Natural killer cell (primary cell): ENCODE measurements at regions not wholly inside any gene's neighbourhood (a gene's known extent, or its start where the extent isn't known, plus 50 kb on each side); places are given as distances from the start of the nearest gene placed in this dataset.

Experiments
- ATAC-seq, 3 donors: fragments of 150-1000 bp in 2 of 3; fragments of 200-7000 bp in 1 of 3; cut with Tn5 transposase; 1 replicate in 1 of 3; 2 replicates in 2 of 3; pipeline ENCODE4 v1.10.0; 2021; ENCODE audit warnings: mild to moderate bottlenecking in 2 of 3, moderate library complexity in 2 of 3
- DNase-seq, 2 donors: peaks; one replicate each; pipeline versions ENCODE4 v3.0.0 to v3.0.0-alpha.2; 2013 to 2021; ENCODE audit warnings: mixed read lengths in 1 of 2
- H3K27ac ChIP-seq: one replicate; pipeline ENCODE4 v1.5.1; 2013; ENCODE audit warnings: mild to moderate bottlenecking, low read length
- H3K27me3 ChIP-seq: one replicate; pipeline ENCODE4 v1.6.1; 2013; ENCODE audit warnings: low read length; ENCODE audit not compliant: control insufficient read depth, insufficient read depth
- H3K36me3 ChIP-seq: one replicate; pipeline ENCODE4 v1.6.1; 2013; ENCODE audit warnings: low read length; ENCODE audit not compliant: control insufficient read depth, insufficient read depth
- H3K4me1 ChIP-seq: one replicate; pipeline ENCODE4 v1.6.1; 2013; ENCODE audit warnings: low read length; ENCODE audit not compliant: control insufficient read depth, insufficient read depth
- H3K4me3 ChIP-seq: one replicate; pipeline ENCODE4 v1.5.1; 2013; ENCODE audit warnings: low read length
- H3K9me3 ChIP-seq: one replicate; pipeline ENCODE4 v1.6.1; 2013; ENCODE audit warnings: low read length; ENCODE audit not compliant: control insufficient read depth, insufficient read depth
- H3K27ac Mint-ChIP-seq, 2 donors: one replicate each; pipeline ENCODE4 v1.8.0; 2022; ENCODE audit warnings: mild to moderate bottlenecking in 2 of 2, mixed read lengths in 2 of 2, moderate library complexity in 1 of 2
- H3K27me3 Mint-ChIP-seq, 2 donors: one replicate each; pipeline ENCODE4 v1.8.0; 2022; ENCODE audit warnings: low read depth in 2 of 2, mixed read lengths in 2 of 2
- H3K36me3 Mint-ChIP-seq: one replicate; pipeline ENCODE4 v1.8.0; 2022; ENCODE audit warnings: mixed read lengths
- H3K4me1 Mint-ChIP-seq, 2 donors: one replicate each; pipeline ENCODE4 v1.8.0; 2022; ENCODE audit warnings: mixed read lengths in 2 of 2
- H3K4me3 Mint-ChIP-seq: one replicate; pipeline ENCODE4 v1.8.0; 2022; ENCODE audit warnings: mild to moderate bottlenecking, moderate library complexity, mixed read lengths
- H3K9me3 Mint-ChIP-seq, 2 donors: one replicate each; pipeline ENCODE4 v1.8.0; 2022; ENCODE audit warnings: mixed read lengths in 2 of 2
- WGBS: methylation state at CpG from one replicate; pipeline ENCODE4 v1.1.7; 2013; ENCODE audit warnings: missing lambda C conversion rate; ENCODE audit not compliant: insufficient coverage; 5-methylcytosine and 5-hydroxymethylcytosine counted together
- intact Hi-C: fragments of 100-400 bp; cut with micrococcal nuclease; formaldehyde crosslinking; loops from one replicate; pipeline ENCODE4 v1.14.2; 2022
- TF ChIP-seq, protein P1 (sequence below): fragments of 200-600 bp; IDR thresholded peaks from one replicate; pipeline ENCODE4 v1.8.0; 2022; ENCODE audit warnings: antibody characterized with exemption

DNA sequence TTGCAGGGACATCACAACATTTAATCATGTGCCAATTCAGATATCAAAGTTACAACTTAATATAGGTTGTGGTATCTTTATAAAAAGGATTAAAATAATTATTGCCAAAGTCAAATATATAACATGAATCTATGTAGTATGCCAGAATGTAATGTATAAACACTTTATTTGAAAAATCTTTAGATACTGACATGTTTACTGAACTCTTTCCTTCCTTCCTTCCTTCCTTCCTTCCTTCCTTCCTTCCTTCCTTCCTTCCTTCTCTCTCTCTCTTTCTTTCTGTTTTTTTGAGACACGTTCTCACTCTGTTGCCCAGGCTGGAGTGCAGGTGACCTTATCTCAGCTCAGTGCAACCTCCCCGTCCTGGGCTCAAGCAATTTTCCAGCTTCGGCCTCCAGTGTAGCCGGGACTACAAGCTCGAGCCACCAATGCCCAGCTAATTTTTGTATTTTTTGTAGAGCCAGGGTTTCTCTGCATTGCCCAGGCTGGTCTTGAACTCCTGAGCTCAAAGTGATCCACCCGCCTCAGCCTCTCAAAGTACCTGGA lies 496.8 kb upstream of the CITED2 start:
- H3K4me3 Mint-ChIP-seq: no peak overlapping the region
- WGBS: 78% methylated on average over 6 of the region's 6 CpGs

GRCh38 chr6:139868576-139868975 lies 494.1 kb upstream of the CITED2 start:
- H3K4me1 Mint-ChIP-seq: no peaks in the 10 kb centered on the region
- no peaks in the 10 kb centered on the region for H3K27me3 Mint-ChIP-seq
- H3K4me3 Mint-ChIP-seq: no peak overlapping the region
- H3K4me3 ChIP-seq: no peak overlapping the region
- H3K9me3 Mint-ChIP-seq: no peaks in the 10 kb centered on the region
- no peaks in the 10 kb centered on the region for H3K36me3 Mint-ChIP-seq
- WGBS: 100% methylated on average over 2 of the region's 2 CpGs
- ATAC-seq (no peak), DNase-seq (no peak)
- no peak overlapping the region for H3K27ac ChIP-seq
- TF ChIP-seq, protein P1, sequence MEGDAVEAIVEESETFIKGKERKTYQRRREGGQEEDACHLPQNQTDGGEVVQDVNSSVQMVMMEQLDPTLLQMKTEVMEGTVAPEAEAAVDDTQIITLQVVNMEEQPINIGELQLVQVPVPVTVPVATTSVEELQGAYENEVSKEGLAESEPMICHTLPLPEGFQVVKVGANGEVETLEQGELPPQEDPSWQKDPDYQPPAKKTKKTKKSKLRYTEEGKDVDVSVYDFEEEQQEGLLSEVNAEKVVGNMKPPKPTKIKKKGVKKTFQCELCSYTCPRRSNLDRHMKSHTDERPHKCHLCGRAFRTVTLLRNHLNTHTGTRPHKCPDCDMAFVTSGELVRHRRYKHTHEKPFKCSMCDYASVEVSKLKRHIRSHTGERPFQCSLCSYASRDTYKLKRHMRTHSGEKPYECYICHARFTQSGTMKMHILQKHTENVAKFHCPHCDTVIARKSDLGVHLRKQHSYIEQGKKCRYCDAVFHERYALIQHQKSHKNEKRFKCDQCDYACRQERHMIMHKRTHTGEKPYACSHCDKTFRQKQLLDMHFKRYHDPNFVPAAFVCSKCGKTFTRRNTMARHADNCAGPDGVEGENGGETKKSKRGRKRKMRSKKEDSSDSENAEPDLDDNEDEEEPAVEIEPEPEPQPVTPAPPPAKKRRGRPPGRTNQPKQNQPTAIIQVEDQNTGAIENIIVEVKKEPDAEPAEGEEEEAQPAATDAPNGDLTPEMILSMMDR: no peak
- no peaks in the 10 kb centered on the region for H3K36me3 ChIP-seq
- H3K27me3 ChIP-seq: no peaks in the 10 kb centered on the region
- intact Hi-C loops: no loop called here
- H3K9me3 ChIP-seq: no peaks in the 10 kb centered on the region
- no peak overlapping the region for H3K27ac Mint-ChIP-seq
- H3K4me1 ChIP-seq: no peaks in the 10 kb centered on the region

More for the DNA sequence above, 496.8 kb upstream of the CITED2 start:
- no peaks in the 10 kb centered on the region for H3K9me3 Mint-ChIP-seq
- TF ChIP-seq, protein P1: no peak
- no peaks in the 10 kb centered on the region for H3K36me3 Mint-ChIP-seq
- DNase-seq (no peak), ATAC-seq (no peak)
- Histone ChIP-seq H3K27ac (no peak overlapping the region), H3K36me3 (no peaks in the 10 kb centered on the region), H3K4me3 (no peak overlapping the region), H3K27me3 (no peaks in the 10 kb centered on the region), H3K4me1 (no peaks in the 10 kb centered on the region), H3K9me3 (no peaks in the 10 kb centered on the region)
- H3K4me1 Mint-ChIP-seq: no peaks in the 10 kb centered on the region
- peaks cover 0 to 4% of the 10 kb centered on the region in 2 donors for H3K27me3 Mint-ChIP-seq
- intact Hi-C loops: no loop called here
- no peak overlapping the region for H3K27ac Mint-ChIP-seq

- TF ChIP-seq, protein P1: no peak
- Mint-ChIP-seq H3K4me3 (no peak overlapping the region), H3K36me3 (no peaks in the 10 kb centered on the region), H3K9me3 (no peaks in the 10 kb centered on the region), H3K27me3 (no peaks in the 10 kb centered on the region), H3K4me1 (no peaks in the 10 kb centered on the region), H3K27ac (no peak overlapping the region)
- Histone ChIP-seq H3K4me1 (no peaks in the 10 kb centered on the region), H3K27ac (no peak overlapping the region), H3K9me3 (no peaks in the 10 kb centered on the region), H3K36me3 (no peaks in the 10 kb centered on the region), H3K27me3 (no peaks in the 10 kb centered on the region), H3K4me3 (no peak overlapping the region)
- WGBS: 40% methylated on average over 1 of the region's 1 CpG
- DNase-seq: no peak
- no peak for ATAC-seq
- intact Hi-C loops: no loop called here
These were observed 489.5 kb upstream of the CITED2 start for GRCh38 chr6:139863964-139864363.

GRCh38 chr6:139863346-139863745 lies 488.9 kb upstream of the CITED2 start:
- H3K4me1 ChIP-seq: no peaks in the 10 kb centered on the region
- Mint-ChIP-seq H3K36me3 (no peaks in the 10 kb centered on the region), H3K27ac (no peak overlapping the region), H3K27me3 (no peaks in the 10 kb centered on the region), H3K4me1 (no peaks in the 10 kb centered on the region), H3K9me3 (no peaks in the 10 kb centered on the region), H3K4me3 (no peak overlapping the region)
- H3K27ac ChIP-seq: no peak overlapping the region
- intact Hi-C loops: no loop called here
- WGBS: no CpG with 5 or more reads among the region's 1 CpG
- H3K36me3 ChIP-seq: no peaks in the 10 kb centered on the region
- no peak for DNase-seq
- H3K4me3 ChIP-seq: no peak overlapping the region
- H3K9me3 ChIP-seq: no peaks in the 10 kb centered on the region
- TF ChIP-seq, protein P1: no peak
- ATAC-seq: no peak
- H3K27me3 ChIP-seq: no peaks in the 10 kb centered on the region
